MM.1S (cell line): ENCODE measurements at regions not wholly inside any gene's neighbourhood (a gene's known extent, or its start where the extent isn't known, plus 50 kb on each side); places are given as distances from the start of the nearest gene placed in this dataset.

ENCODE experiments used
- DNase-seq: peaks from one replicate; pipeline ENCODE4 v3.0.0-alpha.2; 2015
- H2AFZ ChIP-seq: fragments of 300-600 bp; sonication (generic); 2 replicates; pipeline ENCODE4 v1.6.0; 2016; ENCODE audit warnings: antibody characterized with exemption, low read length
- H3F3A ChIP-seq: fragments of 300-600 bp; sonication (generic); 2 replicates; pipeline ENCODE4 v1.6.1; 2016; ENCODE audit warnings: mild to moderate bottlenecking, antibody characterized with exemption, low read length, moderate library complexity, mixed read lengths; ENCODE audit not compliant: insufficient read depth
- H3K27ac ChIP-seq: fragments of 300-600 bp; sonication (generic); 2 replicates; pipeline ENCODE4 v1.5.1; 2016; ENCODE audit warnings: mild to moderate bottlenecking, low read length
- H3K27me3 ChIP-seq: fragments of 300-600 bp; sonication (generic); replicated peaks from 2 replicates; pipeline ENCODE4 v1.6.0; 2016; ENCODE audit warnings: low read length; ENCODE audit not compliant: insufficient read depth
- H3K36me3 ChIP-seq: fragments of 300-600 bp; sonication (generic); replicated peaks from 2 replicates; pipeline ENCODE4 v1.6.1; 2016; ENCODE audit warnings: mild to moderate bottlenecking, low read length, mixed read lengths; ENCODE audit not compliant: insufficient read depth
- H3K4me1 ChIP-seq: fragments of 300-600 bp; sonication (generic); 2 replicates; pipeline ENCODE4 v1.6.1; 2016; ENCODE audit warnings: low read length, mixed read lengths
- H3K4me2 ChIP-seq: fragments of 300-600 bp; sonication (generic); 2 replicates; pipeline ENCODE4 v1.6.0; 2016; ENCODE audit warnings: low read depth, low read length
- H3K4me3 ChIP-seq: fragments of 300-600 bp; sonication (generic); 2 replicates; pipeline ENCODE4 v1.5.1; 2016; ENCODE audit warnings: low read length, mixed read lengths
- H3K79me2 ChIP-seq: fragments of 300-600 bp; sonication (generic); 2 replicates; pipeline ENCODE4 v1.6.1; 2016; ENCODE audit warnings: mixed run types, low read length, mixed read lengths
- H3K9ac ChIP-seq: fragments of 300-600 bp; sonication (generic); 2 replicates; pipeline ENCODE4 v1.6.1; 2016; ENCODE audit warnings: low read length, mixed read lengths
- H3K9me2 ChIP-seq: fragments of 300-600 bp; sonication (generic); replicated peaks from 2 replicates; pipeline ENCODE4 v1.6.1; 2016; ENCODE audit warnings: mild to moderate bottlenecking, low read length, mixed read lengths; ENCODE audit not compliant: insufficient read depth
- H3K9me3 ChIP-seq: fragments of 300-600 bp; sonication (generic); replicated peaks from 2 replicates; pipeline ENCODE4 v1.6.1; 2016; ENCODE audit warnings: mild to moderate bottlenecking, low read length, mixed read lengths; ENCODE audit not compliant: insufficient read depth
- H4K20me1 ChIP-seq: fragments of 300-600 bp; sonication (generic); 2 replicates; pipeline ENCODE4 v1.6.1; 2016; ENCODE audit warnings: mild to moderate bottlenecking, low read length, moderate library complexity, mixed read lengths; ENCODE audit not compliant: insufficient read depth
- CTCF ChIP-seq: fragments of 300-600 bp; sonication (generic); IDR thresholded peaks from 2 replicates; pipeline ENCODE4 v1.5.1; 2016; ENCODE audit warnings: antibody characterized with exemption, low read length, mixed read lengths
- EZH2 ChIP-seq: fragments of 300-600 bp; sonication (generic); optimal IDR thresholded peaks from 2 replicates; pipeline ENCODE3; 2017; ENCODE audit warnings: low read depth, mild to moderate bottlenecking, antibody characterized with exemption, low read length, mixed read lengths
- EZH2phosphoT487 ChIP-seq: fragments of 300-600 bp; sonication (generic); IDR thresholded peaks from 2 replicates; pipeline ENCODE4 v1.6.1; 2018; ENCODE audit warnings: antibody characterized with exemption, low read length

GRCh38 chrX:39163581-39164126 lies 362.4 kb downstream of the MID1IP1 start:
- Histone ChIP-seq H3K4me2 (no peak overlapping the region), H3F3A (peaks cover 19% of the 10 kb centered on the region), H3K9ac (no peak overlapping the region), H4K20me1 (no peaks in the 10 kb centered on the region), H3K27ac (no peak overlapping the region), H3K4me3 (no peak overlapping the region), H3K4me1 (peaks cover 33% of the 10 kb centered on the region), H3K9me3 (no peaks in the 10 kb centered on the region), H2AFZ (no peak overlapping the region), H3K27me3 (no peaks in the 10 kb centered on the region), H3K79me2 (no peaks in the 10 kb centered on the region), H3K36me3 (no peaks in the 10 kb centered on the region), H3K9me2 (no peaks in the 10 kb centered on the region)
- DNase-seq: no peak
- TF ChIP-seq EZH2: no peak
- no peak for TF ChIP-seq EZH2phosphoT487
- no peak for TF ChIP-seq CTCF

GRCh38 chrX:39164212-39164611 lies 363.0 kb downstream of the MID1IP1 start:
- Histone ChIP-seq H3K9ac (no peak overlapping the region), H3K9me2 (no peaks in the 10 kb centered on the region), H3K27ac (no peak overlapping the region), H3K36me3 (no peaks in the 10 kb centered on the region), H3K9me3 (no peaks in the 10 kb centered on the region), H3K79me2 (no peaks in the 10 kb centered on the region), H3K4me3 (no peak overlapping the region), H3K4me2 (no peak overlapping the region), H3F3A (peaks cover 16% of the 10 kb centered on the region), H3K4me1 (peaks cover 29% of the 10 kb centered on the region), H2AFZ (no peak overlapping the region), H4K20me1 (no peaks in the 10 kb centered on the region), H3K27me3 (no peaks in the 10 kb centered on the region)
- no peak for DNase-seq
- TF ChIP-seq EZH2 (no peak), EZH2phosphoT487 (no peak), CTCF (no peak)

- DNase-seq: no peak
- Histone ChIP-seq H3K79me2 (no peaks in the 10 kb centered on the region), H3K4me3 (no peak overlapping the region), H3K9ac (no peak overlapping the region), H3K27ac (no peak overlapping the region), H4K20me1 (no peaks in the 10 kb centered on the region), H3F3A (peaks cover 12% of the 10 kb centered on the region), H3K4me2 (no peak overlapping the region), H3K36me3 (no peaks in the 10 kb centered on the region), H3K4me1 (peaks cover 20% of the 10 kb centered on the region), H2AFZ (no peak overlapping the region), H3K9me2 (no peaks in the 10 kb centered on the region), H3K9me3 (no peaks in the 10 kb centered on the region), H3K27me3 (no peaks in the 10 kb centered on the region)
- TF ChIP-seq CTCF (no peak), EZH2 (no peak), EZH2phosphoT487 (no peak)
Observed at GRCh38 chrX:39165185-39165584, 363.9 kb downstream of the MID1IP1 start.
